Stimulated activated CD4-positive, alpha-beta T cell treated with anti-CD3 and anti-CD28 coated beads, Interleukin-1b, Interleukin-23, amount 100 ng/mL, for 1 hour (primary cell): ENCODE measurements at regions not wholly inside any gene's neighbourhood (a gene's known extent, or its start where the extent isn't known, plus 50 kb on each side); places are given as distances from the start of the nearest gene placed in this dataset.
"Not testable (repeated sequence)": the region's sequence is repeated elsewhere in the genome, so short reads cannot be mapped to it uniquely, and the experiment has no call there.

ENCODE experiments used
- DNase-seq, 2 donors: peaks; one replicate each; pipeline ENCODE4 v3.0.0-alpha.2; 2020; ENCODE audit warnings: low read depth in 2 of 2

DNA sequence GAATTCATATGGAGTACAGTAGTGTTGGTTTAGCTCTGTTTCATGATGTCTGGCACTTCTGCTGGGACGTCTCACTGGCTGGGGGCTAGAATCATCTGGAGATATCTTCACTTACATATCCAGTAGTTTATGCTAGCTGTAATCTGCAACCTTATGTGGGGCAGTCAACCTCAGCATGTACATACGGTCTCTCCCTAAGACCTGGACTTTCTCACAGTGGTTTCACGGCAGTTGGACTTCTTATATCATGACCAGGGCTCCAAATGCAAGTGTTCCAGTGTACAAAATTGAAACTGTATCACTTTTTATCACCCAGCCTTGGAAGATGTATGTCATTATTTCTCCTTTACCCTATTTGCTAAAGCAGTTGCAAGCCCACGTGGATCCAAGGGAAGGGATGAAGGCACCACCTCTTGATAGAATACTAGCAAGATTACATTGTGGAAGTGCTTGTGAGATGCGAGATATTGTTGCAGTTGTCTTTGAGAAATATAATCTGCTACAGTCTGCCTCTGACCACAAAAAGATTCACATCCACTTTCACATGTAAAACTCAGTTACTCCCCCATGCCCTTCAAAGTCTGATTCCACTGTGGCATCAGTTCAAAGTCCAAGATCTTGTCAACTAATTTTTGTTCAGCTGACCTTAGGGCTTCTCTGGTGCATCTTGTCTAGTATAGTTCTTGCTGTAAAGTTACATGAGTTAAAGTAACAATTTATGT is 316.6 kb upstream of the NCAM1 start:
- DNase-seq: no peak

DNA sequence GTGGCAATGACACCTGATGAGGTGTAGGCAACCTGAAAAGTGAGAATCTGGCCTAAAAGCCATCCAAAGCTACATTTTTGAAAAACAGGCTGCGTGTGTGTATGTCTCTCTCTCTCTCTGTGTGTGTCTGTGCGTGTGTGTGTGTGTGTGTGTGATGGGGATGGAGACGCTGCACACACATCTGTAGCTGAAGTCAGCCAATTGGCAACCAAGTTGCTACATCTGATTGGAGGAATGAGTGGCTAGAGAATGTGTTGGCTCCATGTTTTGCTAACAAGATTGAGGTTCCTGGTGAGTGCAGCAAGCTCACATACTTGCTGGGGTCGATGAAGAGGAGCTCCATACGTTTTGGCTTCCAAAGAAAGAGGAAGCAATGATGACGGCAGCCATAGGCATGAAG is 311.4 kb upstream of the NCAM1 start:
- no peak for DNase-seq

GRCh38 chr11:112650527-112650926 is 310.7 kb upstream of the NCAM1 start:
- no peak for DNase-seq

- no peak for DNase-seq
Observed at GRCh38 chr11:112651386-112651785, 309.8 kb upstream of the NCAM1 start.

GRCh38 chr11:112652786-112653390 is 308.3 kb upstream of the NCAM1 start:
- DNase-seq: no peak

DNA sequence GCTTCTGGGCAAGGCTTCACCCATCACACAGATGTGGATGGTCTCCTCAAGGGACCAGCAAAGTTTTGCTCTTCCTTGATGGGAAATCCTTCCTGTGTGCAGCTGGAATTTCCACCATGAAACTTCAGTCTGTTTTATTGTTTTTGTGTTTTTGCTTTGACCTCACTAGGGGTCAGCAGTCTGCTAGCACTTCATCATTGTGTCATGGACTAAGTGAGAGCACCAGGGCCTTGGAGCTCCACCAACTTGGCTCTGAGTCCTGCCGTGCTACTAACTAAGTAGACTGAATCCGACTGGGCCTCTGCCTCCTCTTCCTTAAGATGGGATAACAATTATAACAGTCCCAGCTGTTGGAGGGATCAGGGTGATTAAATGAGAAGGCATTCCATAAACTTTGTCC is 305.8 kb upstream of the NCAM1 start:
- DNase-seq: no peak

DNA sequence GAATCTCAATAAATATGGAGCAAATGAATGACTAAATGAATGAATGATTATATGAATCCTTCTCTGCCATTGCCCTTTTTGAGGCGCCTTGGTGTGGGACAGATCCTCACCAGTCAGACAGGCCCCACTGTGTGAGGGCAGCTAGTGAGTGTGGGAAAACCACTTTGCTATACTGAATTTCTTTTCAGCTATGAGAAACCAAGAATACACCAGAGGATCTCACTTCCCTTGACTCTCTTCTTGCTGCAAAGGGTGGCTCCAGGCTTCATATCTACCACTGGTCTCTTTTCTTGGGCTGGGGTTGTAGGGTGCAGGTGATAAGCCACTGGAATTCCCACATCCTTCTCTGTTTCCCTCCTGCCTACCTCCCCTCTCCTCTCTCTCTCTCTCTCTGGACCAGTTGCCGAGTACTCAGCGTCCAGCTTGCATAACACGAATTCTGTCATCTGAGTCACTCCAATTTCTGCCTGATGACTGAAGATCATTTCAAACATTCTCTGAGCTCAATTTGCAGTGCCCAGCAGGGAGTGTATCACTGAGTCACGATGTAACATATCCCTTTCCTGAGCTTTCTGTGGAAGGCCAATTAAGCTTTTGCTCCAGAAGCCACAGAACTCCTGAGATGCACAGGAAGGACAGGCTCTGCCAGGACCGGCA is 304.3 kb upstream of the NCAM1 start:
- no peak for DNase-seq

DNA sequence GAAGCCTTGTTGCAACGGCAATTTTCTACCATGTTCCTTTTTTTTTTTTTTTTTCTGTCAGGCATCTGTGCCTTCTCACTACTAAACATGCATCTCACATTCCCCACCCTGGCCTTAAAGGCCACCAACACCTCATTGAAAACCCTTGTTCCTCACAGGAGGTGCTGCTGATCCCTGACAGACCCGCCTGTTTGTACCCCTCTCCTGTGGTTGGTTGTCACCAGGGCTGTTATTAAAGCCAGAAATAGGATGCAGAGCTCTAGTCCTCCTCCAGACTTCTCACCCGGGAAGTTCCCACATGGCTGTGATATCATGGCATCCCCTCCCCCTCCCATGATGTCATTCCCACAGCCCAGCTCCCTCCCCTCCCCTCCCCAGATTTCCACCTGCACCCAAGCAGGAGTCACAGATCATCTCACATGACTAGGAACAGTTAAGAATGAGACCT is 302.8 kb upstream of the NCAM1 start:
- DNase-seq: no peak

DNA sequence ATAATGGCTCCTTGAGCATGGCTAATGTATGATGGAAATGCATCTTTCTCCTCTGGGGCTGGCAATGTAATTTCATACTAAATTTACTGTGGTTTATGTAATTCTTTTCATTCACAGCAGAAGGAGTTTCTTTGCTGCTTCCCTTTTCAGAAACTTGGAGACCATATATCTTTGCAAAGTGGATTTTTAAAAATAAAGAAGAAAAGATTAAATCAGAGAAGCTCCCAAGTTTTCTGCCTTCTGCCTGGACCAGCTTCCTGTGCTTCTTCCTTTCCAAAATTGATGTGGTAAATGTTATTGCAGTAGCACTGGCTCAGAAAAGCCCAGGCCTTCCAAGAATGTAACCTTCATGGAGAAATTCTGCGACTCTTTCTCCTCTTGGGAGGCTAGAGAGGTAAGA is 300.1 kb upstream of the NCAM1 start:
- no peak for DNase-seq

GRCh38 chr11:112661571-112661970 is 299.6 kb upstream of the NCAM1 start:
- no peak for DNase-seq

DNA sequence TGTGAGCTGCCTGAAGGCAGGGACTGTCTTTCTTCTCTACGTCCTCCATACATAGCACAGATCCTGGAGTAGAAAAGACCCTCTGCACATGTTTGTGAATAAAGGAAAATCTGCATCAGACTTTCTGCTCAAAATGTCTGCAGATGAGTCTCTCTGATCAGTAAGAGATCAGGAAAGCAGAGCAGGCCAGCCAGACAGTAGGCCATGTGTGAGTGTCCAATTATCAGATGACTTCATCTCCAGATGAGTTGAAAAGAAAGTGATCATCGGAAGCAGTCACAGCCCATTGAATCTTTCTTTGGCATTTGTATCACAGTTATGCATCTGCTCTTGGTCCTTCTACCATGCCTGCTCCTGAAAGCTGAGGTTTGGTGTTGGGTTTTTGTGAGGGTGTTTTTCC is 298.7 kb upstream of the NCAM1 start:
- no peak for DNase-seq

GRCh38 chr11:112663947-112664634 is 297.1 kb upstream of the NCAM1 start:
- no peak for DNase-seq

DNA sequence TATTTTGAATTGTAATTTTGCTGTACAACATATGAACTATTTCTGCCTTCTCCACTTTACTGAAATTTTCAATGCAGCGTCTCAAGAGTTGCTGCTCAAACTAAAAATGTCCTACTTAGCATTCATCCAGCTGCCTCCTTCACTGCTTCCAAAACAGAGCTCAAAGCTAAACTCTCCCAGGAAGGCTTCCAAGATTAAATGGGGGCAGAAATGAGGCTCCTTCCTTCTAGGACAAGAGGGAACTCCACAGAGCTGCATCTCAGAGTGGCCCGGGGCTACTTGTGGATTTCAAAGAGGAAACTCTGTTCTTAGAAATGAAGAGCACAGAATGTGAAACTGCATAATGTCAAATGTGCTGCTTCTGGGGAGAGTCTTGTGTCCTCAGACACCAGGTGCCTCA is 295.9 kb upstream of the NCAM1 start:
- no peak for DNase-seq

DNA sequence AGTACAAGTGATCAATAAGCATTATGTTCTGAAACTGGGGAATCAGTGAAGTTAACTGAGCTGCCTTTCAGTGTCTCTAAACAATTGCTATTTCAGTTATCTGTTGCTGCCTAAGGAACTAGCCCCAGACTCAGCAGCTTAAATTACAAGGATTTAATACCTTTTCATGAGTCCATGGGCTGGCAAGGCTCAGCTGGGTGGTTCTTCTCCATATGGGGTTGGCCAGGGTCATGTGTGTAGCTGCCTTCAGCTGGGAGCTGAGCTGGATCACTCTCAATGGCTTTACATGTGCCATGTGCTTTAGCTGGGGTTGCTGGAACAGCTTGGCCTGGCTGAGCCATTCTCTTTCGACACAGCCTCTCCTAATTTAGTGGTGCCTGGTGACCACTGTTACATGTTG is 295.0 kb upstream of the NCAM1 start:
- no peak for DNase-seq

DNA sequence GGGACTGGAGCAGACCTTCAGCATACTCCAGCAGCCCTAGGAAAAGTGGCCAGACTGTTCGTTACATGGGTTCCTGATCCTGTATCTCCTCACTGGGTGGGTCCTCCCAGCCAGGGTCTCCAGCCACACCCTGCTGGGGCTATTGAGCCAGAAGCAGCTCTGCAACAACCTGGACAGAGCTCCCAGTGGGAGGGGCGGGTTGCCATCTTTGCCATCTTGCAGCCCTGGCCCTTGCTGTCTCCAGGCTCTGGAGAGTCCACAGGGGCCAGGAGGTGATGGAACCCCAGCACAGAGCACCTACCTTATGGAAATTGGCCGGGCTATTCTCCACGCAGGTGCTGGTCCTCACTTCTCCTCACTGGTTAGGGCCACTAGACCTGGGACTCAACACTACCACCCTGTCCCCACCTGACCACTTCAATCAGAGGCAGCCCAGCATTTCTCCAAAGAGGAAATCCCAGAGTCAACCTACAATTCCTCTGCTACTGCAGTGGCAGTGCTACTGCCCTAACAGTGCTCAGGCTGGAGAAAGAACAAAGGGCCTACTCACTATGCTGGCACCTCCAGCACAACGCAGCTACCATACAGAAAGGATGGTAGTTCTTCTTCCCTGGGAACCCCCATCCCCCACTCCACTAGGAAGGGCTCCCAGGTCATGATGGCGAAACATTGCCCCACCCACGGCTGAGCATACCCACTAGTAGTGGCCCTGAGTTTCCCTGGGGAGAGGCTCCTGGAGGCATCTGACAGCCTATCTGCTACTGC is 290.2 kb upstream of the NCAM1 start:
- DNase-seq: no peak

- DNase-seq: not testable (repeated sequence)
Observed at GRCh38 chr11:112673401-112673800, 287.8 kb upstream of the NCAM1 start.

- no peak for DNase-seq
Observed at GRCh38 chr11:112685111-112685510, 276.1 kb upstream of the NCAM1 start.

GRCh38 chr11:112689851-112690250 is 271.4 kb upstream of the NCAM1 start:
- DNase-seq: no peak

DNA sequence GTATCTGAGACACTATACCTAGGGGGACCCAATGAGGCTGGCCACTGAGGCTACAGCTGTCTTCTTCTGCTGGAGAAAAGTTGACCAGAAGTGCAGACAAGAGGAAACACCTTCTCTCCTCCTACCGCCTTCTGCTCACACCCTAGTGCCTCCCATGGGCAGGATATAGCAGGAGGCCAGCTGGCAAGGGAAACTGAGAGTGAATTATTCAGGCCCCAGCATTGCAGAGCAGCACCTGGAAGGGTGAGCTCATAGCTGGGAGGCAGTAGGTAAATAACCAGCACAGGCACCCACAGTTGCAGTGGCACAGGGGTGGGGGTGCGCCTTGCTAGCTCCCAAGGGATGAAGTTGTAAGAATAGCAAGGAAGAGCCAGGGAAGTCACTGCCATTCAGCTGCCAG is 267.4 kb upstream of the NCAM1 start:
- no peak for DNase-seq

DNA sequence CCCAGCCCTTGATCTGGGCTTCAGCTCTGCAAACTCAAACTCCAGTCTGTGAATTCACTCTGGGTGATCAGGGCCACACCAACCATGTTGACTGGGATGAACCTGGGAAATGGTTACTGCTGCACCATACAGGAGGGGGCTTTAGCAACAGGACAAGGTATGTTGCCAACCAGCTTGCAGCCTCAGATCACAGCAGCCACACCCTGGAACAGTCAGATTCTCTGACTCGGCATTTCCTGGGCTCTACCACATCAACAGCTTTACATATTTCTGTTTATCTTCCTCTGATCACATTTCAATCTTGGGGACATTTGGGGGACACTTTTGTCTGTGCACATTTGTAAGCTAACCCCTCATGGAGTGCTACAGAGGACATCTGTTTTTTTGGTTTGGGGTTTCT is 267.0 kb upstream of the NCAM1 start:
- no peak for DNase-seq

- no peak for DNase-seq
Observed at GRCh38 chr11:112694813-112695212, 266.4 kb upstream of the NCAM1 start.
